ENCODE measurements at regions not wholly inside any gene's neighbourhood (a gene's known extent, or its start where the extent isn't known, plus 50 kb on each side); places are given as distances from the start of the nearest gene placed in this dataset.

DNA sequence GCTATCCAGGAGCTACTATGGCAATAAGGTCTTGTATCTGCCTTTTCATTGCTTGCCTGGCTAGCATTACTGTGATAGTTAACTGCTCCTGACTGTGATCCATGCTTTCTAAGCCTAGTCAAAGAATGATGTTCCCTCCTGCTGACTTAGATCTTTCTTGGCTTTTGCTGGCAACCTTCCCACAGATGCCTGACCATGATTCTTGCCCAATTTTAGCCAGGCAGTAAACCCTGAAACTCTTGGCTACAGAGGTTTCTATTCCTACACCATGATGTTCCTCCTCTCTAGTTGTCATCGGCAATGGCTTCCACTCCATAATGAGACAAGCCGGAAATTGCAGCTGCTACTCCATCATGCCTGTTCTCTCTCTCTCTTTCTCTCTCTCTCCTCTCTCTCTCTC, 238.1 kb downstream of the HAO1 start:
- no peak for DNase-seq (ENCODE audit: low read depth, low spot score)

- DNase-seq (ENCODE audit: low read depth, low spot score) = no peak
These were observed 236.7 kb downstream of the HAO1 start for GRCh38 chr20:7703551-7703961.

GRCh38 chr20:7703996-7704395, 236.3 kb downstream of the HAO1 start:
- no peak for DNase-seq (ENCODE audit: low read depth, low spot score)

DNA sequence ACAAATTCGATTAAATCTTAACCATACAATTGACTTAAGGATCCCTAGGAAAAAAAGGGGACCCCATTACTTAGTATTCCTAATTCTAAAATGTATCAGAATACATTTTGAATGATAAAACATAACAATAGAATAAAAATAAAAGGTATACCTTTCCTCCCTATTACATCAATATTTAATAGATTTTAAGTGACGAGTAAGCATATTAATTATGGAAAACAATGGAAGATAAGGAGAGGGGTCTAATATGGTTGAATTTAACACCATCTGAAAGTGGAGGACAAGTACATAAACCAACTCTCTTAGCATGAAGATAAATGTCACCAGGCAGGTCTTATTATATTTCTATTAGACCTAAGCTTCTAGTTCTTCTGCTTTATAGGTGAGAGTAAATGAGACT, 232.1 kb downstream of the HAO1 start:
- no peak for DNase-seq (ENCODE audit: low read depth, low spot score)

- no peak for DNase-seq (ENCODE audit: low read depth, low spot score)
These were observed 231.5 kb downstream of the HAO1 start for GRCh38 chr20:7708782-7709181.

- DNase-seq (ENCODE audit: low read depth, low spot score) = no peak
These were observed 229.8 kb downstream of the HAO1 start for GRCh38 chr20:7710440-7710839.

DNA sequence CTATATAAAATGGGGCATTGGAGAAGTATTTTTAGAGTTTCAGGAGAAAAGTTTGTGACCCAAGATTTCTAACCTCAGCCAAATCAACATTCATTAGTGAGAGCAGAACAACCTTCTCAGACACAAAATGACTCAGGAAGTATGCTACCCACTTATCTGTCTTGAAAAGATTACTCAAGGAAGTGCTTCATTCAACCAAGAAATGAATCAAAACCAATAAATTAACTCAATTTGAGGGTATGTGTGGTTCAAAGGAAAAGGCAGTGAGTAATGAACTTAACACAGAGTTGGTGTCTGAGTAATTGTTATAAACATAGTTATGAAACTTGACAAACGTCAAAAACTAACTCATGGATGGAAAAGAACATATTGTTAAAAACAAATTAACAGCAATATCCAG, 227.6 kb downstream of the HAO1 start:
- DNase-seq (ENCODE audit: low read depth, low spot score) = no peak

DNA sequence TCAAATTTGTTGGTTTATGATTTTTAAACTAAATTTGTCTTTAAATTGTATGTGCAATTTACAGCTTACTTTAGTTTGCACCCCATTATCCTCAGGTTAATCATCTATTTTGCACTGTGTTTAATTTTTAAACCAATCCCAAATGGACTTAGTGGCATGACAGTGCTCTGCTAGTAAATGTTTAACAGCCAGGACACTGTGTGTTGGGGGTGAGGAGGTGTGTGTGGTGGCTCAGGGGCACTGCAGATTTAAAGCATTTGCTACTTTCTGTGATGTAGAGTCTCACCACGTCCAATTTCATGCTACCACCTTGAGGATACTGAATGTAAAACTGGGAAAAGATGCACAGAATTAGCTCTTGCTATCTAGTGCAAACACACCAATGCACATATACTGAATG, 225.7 kb downstream of the HAO1 start:
- no peak for DNase-seq (ENCODE audit: low read depth, low spot score)

DNA sequence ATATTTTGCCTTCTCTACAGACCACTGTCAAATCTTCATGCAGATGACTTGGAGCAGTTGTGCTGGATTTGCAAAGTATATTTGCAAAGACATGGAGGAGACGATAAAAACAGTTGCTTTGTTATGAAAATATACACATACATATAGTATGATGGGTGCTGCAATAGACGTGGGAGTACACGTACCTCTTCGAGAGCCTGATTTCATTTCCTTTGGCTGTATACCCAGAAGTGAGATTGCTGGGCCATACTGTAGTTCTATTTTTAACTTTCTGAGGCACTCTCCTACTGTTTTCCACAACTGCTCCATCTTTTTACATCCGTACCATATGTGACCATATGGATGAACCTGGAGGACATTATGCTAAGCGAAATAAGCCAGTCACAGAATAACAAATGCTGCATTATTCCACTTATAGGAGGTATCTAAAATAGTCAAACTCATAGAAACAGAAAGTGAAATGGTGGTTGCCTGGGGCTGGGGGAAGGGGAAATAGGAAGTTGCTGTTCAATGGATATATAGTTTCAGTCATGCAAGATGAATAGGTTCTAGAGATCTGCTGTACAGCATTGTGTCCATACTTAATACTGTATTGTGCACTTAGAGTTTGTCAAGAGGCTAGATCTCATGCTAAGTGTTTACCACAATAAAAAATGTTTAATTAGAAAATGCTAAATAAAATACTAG, 223.8 kb downstream of the HAO1 start:
- DNase-seq (ENCODE audit: low read depth, low spot score) = no peak

- DNase-seq (ENCODE audit: low read depth, low spot score) = no peak
These were observed 217.7 kb downstream of the HAO1 start for GRCh38 chr20:7722564-7722963.

- DNase-seq (ENCODE audit: low read depth, low spot score) = no peak
These were observed 217.0 kb downstream of the HAO1 start for GRCh38 chr20:7723284-7723683.

- DNase-seq (ENCODE audit: low read depth, low spot score) = no peak
These were observed 211.9 kb downstream of the HAO1 start for GRCh38 chr20:7728338-7728737.

- no peak for DNase-seq (ENCODE audit: low read depth, low spot score)
These were observed 206.0 kb downstream of the HAO1 start for GRCh38 chr20:7734216-7734615.

DNA sequence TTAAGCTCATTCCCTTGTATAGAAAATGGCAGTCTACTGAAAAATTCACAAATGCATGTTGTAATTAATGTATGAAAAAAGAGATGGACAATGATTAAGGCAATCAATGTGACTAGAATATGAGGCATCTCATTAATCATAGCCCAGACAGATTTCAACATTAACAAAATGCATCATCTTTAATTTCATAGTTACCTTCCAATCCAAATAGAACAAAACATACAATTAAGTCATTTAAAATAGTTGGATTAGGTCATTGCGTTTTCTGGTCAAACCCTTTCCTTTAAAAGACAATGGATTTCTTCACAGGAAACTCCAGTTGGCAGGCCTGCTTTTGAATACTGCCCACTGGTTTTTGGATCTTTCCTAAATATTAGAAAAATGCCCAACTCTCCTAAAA, 203.9 kb downstream of the HAO1 start:
- no peak for DNase-seq (ENCODE audit: low read depth, low spot score)

DNA sequence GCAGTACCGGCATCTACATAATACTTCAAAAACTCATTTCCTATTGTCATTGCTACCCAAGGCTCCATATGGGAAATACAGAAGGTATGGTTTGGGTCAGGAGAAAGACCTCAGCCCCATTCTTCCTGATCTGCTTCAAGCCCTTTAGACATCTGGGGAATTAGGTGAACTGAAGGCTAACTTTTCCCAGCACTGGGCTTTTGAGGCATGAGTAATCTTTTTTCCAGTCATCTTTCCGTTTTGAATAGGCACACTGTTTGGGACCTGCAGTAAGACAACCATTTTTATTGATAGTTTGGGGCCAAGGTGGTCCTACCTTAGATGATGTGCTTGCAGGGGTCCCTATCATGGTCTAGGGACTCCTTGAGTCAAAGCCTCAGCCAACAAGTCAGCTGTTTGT, 198.4 kb downstream of the HAO1 start:
- DNase-seq (ENCODE audit: low read depth, low spot score) = no peak

- no peak for DNase-seq (ENCODE audit: low read depth, low spot score)
These were observed 197.8 kb downstream of the HAO1 start for GRCh38 chr20:7742479-7742878.

GRCh38 chr20:7744411-7744810, 195.8 kb downstream of the HAO1 start:
- DNase-seq (ENCODE audit: low read depth, low spot score) = no peak

DNA sequence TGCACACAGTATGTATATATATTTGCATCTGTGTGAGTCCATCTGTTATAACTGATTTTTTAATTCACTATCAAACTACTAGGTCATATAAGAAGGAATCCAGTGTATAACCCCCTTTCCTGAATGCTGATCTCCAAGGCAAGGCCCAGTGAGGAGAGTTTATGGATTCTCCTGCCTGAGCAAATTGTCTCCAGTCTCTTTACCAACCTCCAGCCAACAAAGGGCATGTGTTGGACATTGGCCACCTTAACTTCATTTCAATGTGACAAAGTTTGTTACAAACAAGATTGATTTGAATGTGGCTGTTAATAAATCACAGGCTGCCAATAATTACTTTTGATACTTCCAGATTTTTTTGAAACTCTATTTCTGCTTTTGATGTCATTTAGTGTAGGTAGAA, 191.6 kb downstream of the HAO1 start:
- no peak for DNase-seq (ENCODE audit: low read depth, low spot score)

DNA sequence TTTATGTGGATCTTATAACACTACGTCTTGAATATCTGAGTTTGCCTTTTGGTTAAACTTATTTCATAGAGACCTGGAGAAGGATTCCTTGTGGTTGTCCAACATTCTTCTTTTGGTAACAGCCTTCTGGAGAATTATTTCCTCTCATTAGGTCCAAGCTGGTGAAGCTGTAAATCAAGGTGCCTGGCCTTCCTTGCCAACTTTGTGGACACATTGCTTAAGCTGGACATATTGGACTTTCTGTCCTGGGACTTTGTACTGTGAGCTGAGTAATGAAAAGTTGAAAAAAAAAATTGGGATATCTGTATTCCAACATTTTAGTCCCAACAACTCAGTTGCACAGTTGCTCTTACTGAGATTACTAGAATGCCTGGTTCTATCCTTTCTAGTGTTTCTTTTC, 186.2 kb downstream of the HAO1 start:
- no peak for DNase-seq (ENCODE audit: low read depth, low spot score)

GRCh38 chr20:7758406-7758805, 181.9 kb downstream of the HAO1 start:
- no peak for DNase-seq (ENCODE audit: low read depth, low spot score)

GRCh38 chr20:7760247-7761031, 179.8 kb downstream of the HAO1 start:
- DNase-seq (ENCODE audit: low read depth, low spot score) = no peak

DNA sequence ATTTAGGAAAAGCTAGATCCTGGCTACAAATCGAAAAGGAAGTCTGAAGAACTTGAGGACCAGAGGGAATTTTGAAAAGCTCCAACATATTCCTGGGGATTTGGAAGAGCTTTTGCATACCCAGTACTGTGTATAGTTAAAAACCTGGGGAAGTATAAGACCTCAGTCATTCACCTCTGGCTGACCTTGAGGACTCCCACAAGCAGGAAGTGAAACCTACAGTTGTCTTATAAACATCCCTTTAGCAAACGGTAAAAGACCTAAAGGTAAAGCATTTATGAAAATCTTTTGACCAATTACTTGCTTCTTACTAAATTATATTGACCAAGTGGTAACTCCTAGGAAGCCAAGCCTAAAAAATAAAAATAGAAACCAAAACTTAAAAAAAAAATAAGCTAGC, 175.0 kb downstream of the HAO1 start:
- DNase-seq (ENCODE audit: low read depth, low spot score) = no peak

GRCh38 chr20:7770046-7770445, 170.2 kb downstream of the HAO1 start:
- DNase-seq (ENCODE audit: low read depth, low spot score) = no peak

All from smooth muscle cell of the brain vasculature (primary cell).